MM.1S (cell line): ENCODE measurements at regions not wholly inside any gene's neighbourhood (a gene's known extent, or its start where the extent isn't known, plus 50 kb on each side); places are given as distances from the start of the nearest gene placed in this dataset.

Source experiments
- DNase-seq: peaks from one replicate; pipeline ENCODE4 v3.0.0-alpha.2; 2015
- H2AFZ ChIP-seq: fragments of 300-600 bp; sonication (generic); 2 replicates; pipeline ENCODE4 v1.6.0; 2016; ENCODE audit warnings: antibody characterized with exemption, low read length
- H3F3A ChIP-seq: fragments of 300-600 bp; sonication (generic); 2 replicates; pipeline ENCODE4 v1.6.1; 2016; ENCODE audit warnings: mild to moderate bottlenecking, antibody characterized with exemption, low read length, moderate library complexity, mixed read lengths; ENCODE audit not compliant: insufficient read depth
- H3K27ac ChIP-seq: fragments of 300-600 bp; sonication (generic); 2 replicates; pipeline ENCODE4 v1.5.1; 2016; ENCODE audit warnings: mild to moderate bottlenecking, low read length
- H3K27me3 ChIP-seq: fragments of 300-600 bp; sonication (generic); replicated peaks from 2 replicates; pipeline ENCODE4 v1.6.0; 2016; ENCODE audit warnings: low read length; ENCODE audit not compliant: insufficient read depth
- H3K36me3 ChIP-seq: fragments of 300-600 bp; sonication (generic); replicated peaks from 2 replicates; pipeline ENCODE4 v1.6.1; 2016; ENCODE audit warnings: mild to moderate bottlenecking, low read length, mixed read lengths; ENCODE audit not compliant: insufficient read depth
- H3K4me1 ChIP-seq: fragments of 300-600 bp; sonication (generic); 2 replicates; pipeline ENCODE4 v1.6.1; 2016; ENCODE audit warnings: low read length, mixed read lengths
- H3K4me2 ChIP-seq: fragments of 300-600 bp; sonication (generic); 2 replicates; pipeline ENCODE4 v1.6.0; 2016; ENCODE audit warnings: low read depth, low read length
- H3K4me3 ChIP-seq: fragments of 300-600 bp; sonication (generic); 2 replicates; pipeline ENCODE4 v1.5.1; 2016; ENCODE audit warnings: low read length, mixed read lengths
- H3K79me2 ChIP-seq: fragments of 300-600 bp; sonication (generic); 2 replicates; pipeline ENCODE4 v1.6.1; 2016; ENCODE audit warnings: mixed run types, low read length, mixed read lengths
- H3K9ac ChIP-seq: fragments of 300-600 bp; sonication (generic); 2 replicates; pipeline ENCODE4 v1.6.1; 2016; ENCODE audit warnings: low read length, mixed read lengths
- H3K9me2 ChIP-seq: fragments of 300-600 bp; sonication (generic); replicated peaks from 2 replicates; pipeline ENCODE4 v1.6.1; 2016; ENCODE audit warnings: mild to moderate bottlenecking, low read length, mixed read lengths; ENCODE audit not compliant: insufficient read depth
- H3K9me3 ChIP-seq: fragments of 300-600 bp; sonication (generic); replicated peaks from 2 replicates; pipeline ENCODE4 v1.6.1; 2016; ENCODE audit warnings: mild to moderate bottlenecking, low read length, mixed read lengths; ENCODE audit not compliant: insufficient read depth
- H4K20me1 ChIP-seq: fragments of 300-600 bp; sonication (generic); 2 replicates; pipeline ENCODE4 v1.6.1; 2016; ENCODE audit warnings: mild to moderate bottlenecking, low read length, moderate library complexity, mixed read lengths; ENCODE audit not compliant: insufficient read depth
- CTCF ChIP-seq: fragments of 300-600 bp; sonication (generic); IDR thresholded peaks from 2 replicates; pipeline ENCODE4 v1.5.1; 2016; ENCODE audit warnings: antibody characterized with exemption, low read length, mixed read lengths
- EZH2 ChIP-seq: fragments of 300-600 bp; sonication (generic); optimal IDR thresholded peaks from 2 replicates; pipeline ENCODE3; 2017; ENCODE audit warnings: low read depth, mild to moderate bottlenecking, antibody characterized with exemption, low read length, mixed read lengths
- EZH2phosphoT487 ChIP-seq: fragments of 300-600 bp; sonication (generic); IDR thresholded peaks from 2 replicates; pipeline ENCODE4 v1.6.1; 2018; ENCODE audit warnings: antibody characterized with exemption, low read length

GRCh38 chr12:126792411-126792810 is 1474.6 kb upstream of the TMEM132C start:
- no peak overlapping the region for H3K4me2 ChIP-seq
- H3K9me2 ChIP-seq: no peaks in the 10 kb centered on the region
- H3F3A ChIP-seq: no peaks in the 10 kb centered on the region
- no peaks in the 10 kb centered on the region for H3K9me3 ChIP-seq
- no peaks in the 10 kb centered on the region for H3K36me3 ChIP-seq
- H3K9ac ChIP-seq: no peak overlapping the region
- no peak overlapping the region for H3K4me3 ChIP-seq
- H3K27me3 ChIP-seq: no peaks in the 10 kb centered on the region
- no peak overlapping the region for H3K27ac ChIP-seq
- H2AFZ ChIP-seq: no peak overlapping the region
- no peak for TF ChIP-seq EZH2
- no peak for TF ChIP-seq EZH2phosphoT487
- TF ChIP-seq CTCF: no peak
- no peaks in the 10 kb centered on the region for H4K20me1 ChIP-seq
- no peaks in the 10 kb centered on the region for H3K79me2 ChIP-seq
- no peak for DNase-seq
- no peaks in the 10 kb centered on the region for H3K4me1 ChIP-seq

GRCh38 chr12:126797525-126797924 is 1469.4 kb upstream of the TMEM132C start:
- no peak for DNase-seq
- no peaks in the 10 kb centered on the region for H3K36me3 ChIP-seq
- no peaks in the 10 kb centered on the region for H3K4me1 ChIP-seq
- H3K9me2 ChIP-seq: no peaks in the 10 kb centered on the region
- TF ChIP-seq EZH2 (no peak), CTCF (no peak), EZH2phosphoT487 (no peak)
- no peaks in the 10 kb centered on the region for H3F3A ChIP-seq
- no peaks in the 10 kb centered on the region for H3K9me3 ChIP-seq
- H3K9ac ChIP-seq: no peak overlapping the region
- no peak overlapping the region for H3K4me2 ChIP-seq
- H3K27me3 ChIP-seq: no peaks in the 10 kb centered on the region
- H3K27ac ChIP-seq: no peak overlapping the region
- no peak overlapping the region for H2AFZ ChIP-seq
- H3K79me2 ChIP-seq: no peaks in the 10 kb centered on the region
- no peak overlapping the region for H3K4me3 ChIP-seq
- no peaks in the 10 kb centered on the region for H4K20me1 ChIP-seq

GRCh38 chr12:126798449-126798848 is 1468.5 kb upstream of the TMEM132C start:
- Histone ChIP-seq H3K27ac (no peak overlapping the region), H3K9ac (no peak overlapping the region), H2AFZ (no peak overlapping the region), H3K9me3 (no peaks in the 10 kb centered on the region), H3K79me2 (no peaks in the 10 kb centered on the region), H3F3A (no peaks in the 10 kb centered on the region), H3K27me3 (no peaks in the 10 kb centered on the region), H3K36me3 (no peaks in the 10 kb centered on the region), H3K4me3 (no peak overlapping the region), H3K4me2 (no peak overlapping the region), H3K9me2 (no peaks in the 10 kb centered on the region), H4K20me1 (no peaks in the 10 kb centered on the region), H3K4me1 (no peaks in the 10 kb centered on the region)
- TF ChIP-seq EZH2 (no peak), EZH2phosphoT487 (no peak), CTCF (no peak)
- no peak for DNase-seq
